ENCODE measurements at regions not wholly inside any gene's neighbourhood (a gene's known extent, or its start where the extent isn't known, plus 50 kb on each side); places are given as distances from the start of the nearest gene placed in this dataset.

DNA sequence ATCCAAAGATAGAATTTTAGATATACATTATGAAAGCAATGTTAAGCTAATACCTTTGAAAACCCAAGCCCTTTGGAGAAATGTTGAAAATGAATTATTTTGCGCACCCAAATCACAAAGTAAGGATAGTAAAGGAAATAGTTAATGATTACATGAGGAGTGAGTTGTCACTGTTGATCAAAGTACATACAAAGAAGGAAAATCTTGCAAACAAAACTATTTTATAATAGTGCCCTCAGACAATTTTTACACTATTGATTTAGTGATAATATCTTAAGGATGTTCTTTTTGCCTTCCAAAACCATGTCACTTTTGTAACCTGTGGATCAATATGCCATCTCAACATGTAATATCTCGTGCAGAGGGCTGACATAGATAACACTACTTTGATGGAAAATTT is 146.8 kb downstream of the DUSP6 start:
- TF ChIP-seq GATA3 (IDR thresholded peaks at IDR 0.05; ENCODE audit: low read depth, low read length) (no peak), GATA2 (IDR thresholded peaks at IDR 0.05; ENCODE audit: low read depth, low read length) (no peak)
